GM12892 (cell line): ENCODE measurements at regions not wholly inside any gene's neighbourhood (a gene's known extent, or its start where the extent isn't known, plus 50 kb on each side); places are given as distances from the start of the nearest gene placed in this dataset.

Source experiments
- POLR2A ChIP-seq: IDR thresholded peaks from 2 replicates; pipeline ENCODE4 v1.6.1; 2011; ENCODE audit warnings: low read depth, low read length, control low read depth
- POLR2AphosphoS5 ChIP-seq: IDR thresholded peaks from 2 replicates; pipeline ENCODE4 v1.6.1; 2011; ENCODE audit warnings: low read depth, low read length, control low read depth

- TF ChIP-seq POLR2A, result no peak
- TF ChIP-seq POLR2AphosphoS5, result no peak
Measured at GRCh38 chr2:228655331-228655730, 473.8 kb upstream of the SPHKAP start.
